Neutrophil (primary cell): ENCODE measurements at regions not wholly inside any gene's neighbourhood (a gene's known extent, or its start where the extent isn't known, plus 50 kb on each side); places are given as distances from the start of the nearest gene placed in this dataset.

Source experiments
- H3K27ac ChIP-seq: fragments of 200-600 bp; sonication (generic); 2 replicates; pipeline ENCODE4 v1.5.1; 2016; ENCODE audit warnings: mild to moderate bottlenecking, moderate library complexity
- H3K27me3 ChIP-seq: fragments of 200-600 bp; sonication (generic); 2 replicates; pipeline ENCODE4 v1.6.0; 2016; ENCODE audit warnings: mild to moderate bottlenecking
- H3K36me3 ChIP-seq: fragments of 200-600 bp; sonication (generic); 2 replicates; pipeline ENCODE4 v1.5.1; 2017
- H3K4me1 ChIP-seq, 2 experiments: fragments of 200-600 bp in 1 of 2; sonication (generic) in 1 of 2; 1 replicate in 1 of 2; 2 replicates in 1 of 2; pipeline versions ENCODE4 v1.5.1 to v1.6.1; 2013 to 2016; ENCODE audit warnings: low read depth in 1 of 2, low read length in 1 of 2, mild to moderate bottlenecking in 1 of 2, moderate library complexity in 1 of 2; ENCODE audit not compliant: control insufficient read depth in 1 of 2, insufficient read depth in 1 of 2
- H3K4me3 ChIP-seq, 2 experiments: fragments of 200-600 bp in 1 of 2; sonication (generic) in 1 of 2; 1 replicate in 1 of 2; 2 replicates in 1 of 2; pipeline ENCODE4 v1.5.1; 2013 to 2016; ENCODE audit warnings: low read depth in 1 of 2, low read length in 1 of 2, mild to moderate bottlenecking in 1 of 2, moderate library complexity in 1 of 2
- H3K9me3 ChIP-seq: fragments of 200-600 bp; sonication (generic); 2 replicates; pipeline ENCODE4 v1.5.1; 2016
- CTCF ChIP-seq: fragments of 200-600 bp; sonication (generic); IDR thresholded peaks from 2 replicates; pipeline ENCODE4 v1.5.1; 2016; ENCODE audit warnings: antibody characterized with exemption

- Histone ChIP-seq H3K36me3 (no peaks in the 10 kb centered on the region), H3K9me3 (no peaks in the 10 kb centered on the region), H3K27ac (no peak overlapping the region), H3K4me3 (no peak overlapping the region), H3K27me3 (no peaks in the 10 kb centered on the region), H3K4me1 (no peaks in the 10 kb centered on the region)
- TF ChIP-seq CTCF = no peak
Measured at GRCh38 chr5:87831499-87831898, 418.8 kb upstream of the CCNH start.

GRCh38 chr5:87829217-87829551 lies 416.5 kb upstream of the CCNH start:
- Histone ChIP-seq H3K4me1 (no peaks in the 10 kb centered on the region), H3K27me3 (no peaks in the 10 kb centered on the region), H3K9me3 (no peaks in the 10 kb centered on the region), H3K4me3 (no peak overlapping the region), H3K36me3 (no peaks in the 10 kb centered on the region), H3K27ac (no peak overlapping the region)
- TF ChIP-seq CTCF = no peak

- no peak for TF ChIP-seq CTCF
- no peaks in the 10 kb centered on the region for H3K9me3 ChIP-seq
- no peak overlapping the region for H3K27ac ChIP-seq
- no peaks in the 10 kb centered on the region for H3K4me1 ChIP-seq
- no peaks in the 10 kb centered on the region for H3K27me3 ChIP-seq
- H3K4me3 ChIP-seq = no peak overlapping the region
- H3K36me3 ChIP-seq = no peaks in the 10 kb centered on the region
Measured at GRCh38 chr5:87828545-87829216, 416.0 kb upstream of the CCNH start.

- no peak for TF ChIP-seq CTCF
- Histone ChIP-seq H3K27me3 (no peaks in the 10 kb centered on the region), H3K4me3 (no peak overlapping the region), H3K9me3 (no peaks in the 10 kb centered on the region), H3K4me1 (no peaks in the 10 kb centered on the region), H3K27ac (no peak overlapping the region), H3K36me3 (no peaks in the 10 kb centered on the region)
Measured at GRCh38 chr5:87827539-87827938, 414.8 kb upstream of the CCNH start.

GRCh38 chr5:87826507-87826906 lies 413.8 kb upstream of the CCNH start:
- Histone ChIP-seq H3K36me3 (no peaks in the 10 kb centered on the region), H3K4me1 (no peaks in the 10 kb centered on the region), H3K9me3 (no peaks in the 10 kb centered on the region), H3K27ac (no peak overlapping the region), H3K27me3 (no peaks in the 10 kb centered on the region), H3K4me3 (no peak overlapping the region)
- TF ChIP-seq CTCF = no peak

- H3K36me3 ChIP-seq = no peaks in the 10 kb centered on the region
- H3K27ac ChIP-seq = no peak overlapping the region
- TF ChIP-seq CTCF = no peak
- no peaks in the 10 kb centered on the region for H3K4me1 ChIP-seq
- no peaks in the 10 kb centered on the region for H3K9me3 ChIP-seq
- no peak overlapping the region for H3K4me3 ChIP-seq
- H3K27me3 ChIP-seq = no peaks in the 10 kb centered on the region
Measured at GRCh38 chr5:87825583-87825982, 412.9 kb upstream of the CCNH start.
